Nephron (organoid): ENCODE measurements at regions not wholly inside any gene's neighbourhood (a gene's known extent, or its start where the extent isn't known, plus 50 kb on each side); places are given as distances from the start of the nearest gene placed in this dataset.
"Not testable (repeated sequence)": the region's sequence is repeated elsewhere in the genome, so short reads cannot be mapped to it uniquely, and the experiment has no call there.

ENCODE experiments used
- H3K27ac Mint-ChIP-seq, 3 experiments: 2 replicates each; pipeline ENCODE4 v1.8.0; 2020; ENCODE audit warnings: mixed read lengths in 3 of 3, mild to moderate bottlenecking in 2 of 3, moderate library complexity in 1 of 3
- H3K27me3 Mint-ChIP-seq: 2 replicates; pipeline ENCODE4 v1.8.0; 2021; ENCODE audit warnings: low read depth, mild to moderate bottlenecking, moderate library complexity, mixed read lengths
- H3K36me3 Mint-ChIP-seq: 2 replicates; pipeline ENCODE4 v1.8.0; 2020; ENCODE audit warnings: low read depth, mixed read lengths
- H3K4me1 Mint-ChIP-seq: 2 replicates; pipeline ENCODE4 v1.8.0; 2020; ENCODE audit warnings: mixed read lengths
- H3K4me3 Mint-ChIP-seq, 3 experiments: 2 replicates each; pipeline ENCODE4 v1.8.0; 2020; ENCODE audit warnings: mild to moderate bottlenecking in 3 of 3, mixed read lengths in 3 of 3, moderate library complexity in 2 of 3
- H3K9me3 Mint-ChIP-seq: 2 replicates; pipeline ENCODE4 v1.8.0; 2020; ENCODE audit warnings: mixed read lengths
- CTCF ChIP-seq, 3 experiments: fragments of 200-600 bp; sonication (generic); IDR thresholded peaks; one replicate each; pipeline ENCODE4 v1.5.0; 2021; ENCODE audit warnings: antibody characterized with exemption in 3 of 3; ENCODE audit not compliant: unreplicated experiment in 3 of 3

DNA sequence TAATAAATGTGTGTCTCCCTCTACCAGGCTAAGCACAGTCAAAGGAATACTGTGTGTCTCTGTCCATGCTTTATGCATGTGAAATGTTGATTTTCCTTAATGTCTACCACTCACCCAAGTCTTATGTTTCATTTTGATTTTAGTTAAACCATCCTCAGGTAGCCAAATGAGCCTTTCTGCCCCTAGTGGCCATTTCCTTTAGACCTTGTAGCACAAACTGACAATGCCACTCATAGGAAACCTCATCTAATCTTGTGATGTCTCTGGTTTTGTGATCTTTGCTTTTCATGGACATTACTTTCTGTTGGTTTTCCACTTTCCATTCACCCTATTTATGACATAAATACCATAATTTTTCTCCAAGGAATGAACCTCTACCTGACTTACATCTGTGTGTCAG, 820.8 kb downstream of the MAT2B start:
- Mint-ChIP-seq H3K9me3 (peaks cover 20% of the 10 kb centered on the region), H3K27me3 (peaks cover 3% of the 10 kb centered on the region), H3K36me3 (peaks cover 13% of the 10 kb centered on the region), H3K4me1 (no peaks in the 10 kb centered on the region), H3K4me3 (no peak overlapping the region), H3K27ac (no peak overlapping the region)
- no peak for TF ChIP-seq CTCF (IDR thresholded peaks at IDR 0.05; ENCODE audit: unreplicated experiment in 3 of 3)

- Mint-ChIP-seq H3K36me3 (peaks cover 13% of the 10 kb centered on the region), H3K9me3 (peaks cover 20% of the 10 kb centered on the region)
- H3K27me3 Mint-ChIP-seq, H3K4me1 Mint-ChIP-seq, H3K4me3 Mint-ChIP-seq, H3K27ac Mint-ChIP-seq: not testable (repeated sequence)
Measured at GRCh38 chr5:164327166-164327565, 821.7 kb downstream of the MAT2B start.

GRCh38 chr5:164332349-164333196, 827.2 kb downstream of the MAT2B start:
- TF ChIP-seq CTCF (IDR thresholded peaks at IDR 0.05; ENCODE audit: unreplicated experiment in 3 of 3): no peak
- peaks cover 4% of the 10 kb centered on the region for H3K9me3 Mint-ChIP-seq
- H3K27ac Mint-ChIP-seq: no peak overlapping the region
- H3K27me3 Mint-ChIP-seq: no peaks in the 10 kb centered on the region
- peaks cover under 1% of the 10 kb centered on the region for H3K36me3 Mint-ChIP-seq
- no peak overlapping the region for H3K4me3 Mint-ChIP-seq
- H3K4me1 Mint-ChIP-seq: no peaks in the 10 kb centered on the region

DNA sequence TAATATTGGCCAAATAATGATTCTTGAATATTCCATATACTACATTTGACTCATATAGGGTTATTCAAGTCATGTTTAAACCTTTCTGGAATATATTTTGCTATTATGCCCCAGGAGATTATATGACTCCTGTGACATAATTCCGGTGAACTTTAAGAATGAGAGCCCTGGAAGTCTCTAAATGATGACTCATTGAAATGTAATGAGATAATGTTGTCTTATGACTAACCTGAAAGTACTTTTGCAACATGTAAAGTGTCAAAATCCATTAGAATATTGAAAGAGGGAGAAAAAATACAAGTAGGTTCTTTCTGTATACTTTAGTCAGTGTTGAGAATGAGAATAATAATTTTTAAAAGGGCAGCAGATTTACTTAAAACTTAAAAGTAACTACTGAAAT, 830.4 kb downstream of the MAT2B start:
- no peaks in the 10 kb centered on the region for H3K9me3 Mint-ChIP-seq
- H3K36me3 Mint-ChIP-seq: no peaks in the 10 kb centered on the region
- no peak overlapping the region for H3K4me3 Mint-ChIP-seq
- H3K27ac Mint-ChIP-seq: no peak overlapping the region
- peaks cover under 1% of the 10 kb centered on the region for H3K4me1 Mint-ChIP-seq
- no peak for TF ChIP-seq CTCF (IDR thresholded peaks at IDR 0.05; ENCODE audit: unreplicated experiment in 3 of 3)
- H3K27me3 Mint-ChIP-seq: no peaks in the 10 kb centered on the region

- H3K9me3 Mint-ChIP-seq: no peaks in the 10 kb centered on the region
- no peak for TF ChIP-seq CTCF (IDR thresholded peaks at IDR 0.05; ENCODE audit: unreplicated experiment in 3 of 3)
- no peak overlapping the region for H3K27ac Mint-ChIP-seq
- H3K27me3 Mint-ChIP-seq: no peaks in the 10 kb centered on the region
- peaks cover 5% of the 10 kb centered on the region for H3K4me1 Mint-ChIP-seq
- H3K36me3 Mint-ChIP-seq: no peaks in the 10 kb centered on the region
- H3K4me3 Mint-ChIP-seq: no peak overlapping the region
Measured at GRCh38 chr5:164336276-164336675, 830.9 kb downstream of the MAT2B start.

- H3K9me3 Mint-ChIP-seq: no peaks in the 10 kb centered on the region
- no peak overlapping the region for H3K27ac Mint-ChIP-seq
- H3K4me1 Mint-ChIP-seq: peaks cover 8% of the 10 kb centered on the region
- no peaks in the 10 kb centered on the region for H3K27me3 Mint-ChIP-seq
- H3K36me3 Mint-ChIP-seq: no peaks in the 10 kb centered on the region
- no peak overlapping the region for H3K4me3 Mint-ChIP-seq
- TF ChIP-seq CTCF (IDR thresholded peaks at IDR 0.05; ENCODE audit: unreplicated experiment in 3 of 3): no peak
Measured at GRCh38 chr5:164336906-164337305, 831.5 kb downstream of the MAT2B start.
